ENCODE measurements at regions not wholly inside any gene's neighbourhood (a gene's known extent, or its start where the extent isn't known, plus 50 kb on each side); places are given as distances from the start of the nearest gene placed in this dataset.

DNA sequence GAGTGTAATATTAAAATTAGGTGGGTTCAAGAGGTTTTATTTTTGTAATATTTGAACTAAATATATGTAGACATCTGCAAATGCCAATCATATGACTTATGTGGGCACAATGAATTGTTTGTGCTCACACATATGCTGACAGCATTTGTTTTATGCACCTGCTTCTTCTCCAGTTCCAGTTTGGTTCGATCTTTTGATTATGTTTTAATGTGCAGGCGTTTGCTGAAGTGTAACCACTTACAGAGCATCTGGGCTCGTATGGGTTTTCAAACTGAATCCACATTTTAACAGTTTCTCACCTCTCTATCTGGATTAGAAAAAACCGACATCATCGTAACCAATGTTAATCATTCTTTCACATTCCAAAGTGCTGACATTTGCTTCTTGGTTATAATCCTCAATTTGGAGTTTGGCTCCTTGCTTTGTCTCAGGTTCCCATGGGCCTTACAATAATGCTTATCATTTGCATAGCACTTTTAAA, 129.1 kb upstream of the SPACA1 start:
- Histone ChIP-seq H4K20me1 (no peaks in the 10 kb centered on the region), H3K36me3 (no peaks in the 10 kb centered on the region), H3K4me3 (no peak overlapping the region), H3K9me3 (replicated peaks in 1 of 11) (peaks cover 9 to 17% (median 14%) of the 10 kb centered on the region in 11 experiments; a peak in 21 of 22 replicates), H3K4me2 (peak overlapping the region in 7 of 11 experiments; percentile 32 to 76 (median 65); a peak in 12 of 22 replicates), H3K27me3 (no peaks in the 10 kb centered on the region), H3K9ac (peak overlapping the region in 1 of 11 experiments; percentile 13; a peak in 2 of 22 replicates), H3K27ac (peak overlapping the region in 1 of 11 experiments; percentile 33; a peak in 1 of 22 replicates), H3K4me1 (peaks cover 14 to 72% (median 57%) of the 10 kb centered on the region in 10 experiments)
- no peak for TF ChIP-seq Cebpa-rat (IDR thresholded peaks at IDR 0.05)

DNA sequence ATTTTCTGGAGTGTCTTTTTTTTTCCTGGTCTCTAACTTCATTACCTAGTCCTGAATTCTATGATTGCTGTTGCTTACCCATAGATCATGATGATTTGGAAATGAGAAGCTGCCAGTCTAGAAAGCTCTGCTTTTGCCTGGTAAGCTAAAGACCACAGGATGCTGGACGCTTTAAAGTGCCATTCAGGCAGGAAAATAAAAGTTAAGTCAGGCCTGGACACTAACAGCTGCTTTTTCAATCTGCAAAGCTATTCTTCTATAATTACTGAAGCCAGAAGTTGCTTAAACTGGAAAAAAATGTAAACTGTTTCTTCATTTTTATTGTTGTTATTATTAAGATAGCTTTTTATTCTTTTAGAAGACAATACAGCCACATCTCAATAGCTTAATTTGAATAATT, 129.8 kb upstream of the SPACA1 start:
- Histone ChIP-seq H3K36me3 (no peaks in the 10 kb centered on the region), H3K9ac (no peak overlapping the region; a peak in 2 of 22 replicates), H3K4me2 (peak overlapping the region in 6 of 11 experiments; percentile 52 to 76 (median 68); a peak in 9 of 22 replicates), H3K4me1 (peaks cover 8 to 66% (median 50%) of the 10 kb centered on the region in 10 experiments), H3K9me3 (replicated peaks in 1 of 11) (peaks cover 9 to 17% (median 14%) of the 10 kb centered on the region in 11 experiments; a peak in 21 of 22 replicates), H3K27me3 (no peaks in the 10 kb centered on the region), H3K4me3 (no peak overlapping the region), H3K27ac (peak overlapping the region in 1 of 11 experiments; percentile 33; a peak in 1 of 22 replicates), H4K20me1 (no peaks in the 10 kb centered on the region)
- no peak for TF ChIP-seq Cebpa-rat (IDR thresholded peaks at IDR 0.05)

DNA sequence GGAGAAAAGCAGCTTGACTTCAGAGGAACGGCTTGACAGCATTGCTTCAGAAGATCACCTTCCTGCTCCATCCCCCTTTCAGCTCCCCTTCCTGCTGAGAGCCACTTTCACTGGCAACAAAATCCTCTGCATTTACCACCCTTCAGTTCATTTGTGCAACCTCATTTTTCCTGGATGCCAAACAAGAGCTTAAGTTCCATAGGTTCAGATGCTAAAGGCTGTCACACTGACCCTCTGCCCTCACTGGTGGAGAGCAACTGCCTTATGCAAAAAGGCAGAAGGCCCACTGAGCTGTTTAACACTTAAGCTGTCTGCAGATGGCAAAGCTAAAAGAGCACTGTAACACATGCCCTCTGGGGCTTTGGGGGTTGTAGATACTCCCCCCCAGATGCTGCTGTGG, 131.2 kb upstream of the SPACA1 start:
- H3K27ac ChIP-seq: no peak overlapping the region
- no peak for TF ChIP-seq Cebpa-rat (IDR thresholded peaks at IDR 0.05)

GRCh38 chr6:87914637-87915395, 132.8 kb upstream of the SPACA1 start:
- H3K9ac ChIP-seq: no peak overlapping the region
- peaks cover 0 to 36% (median 20%) of the 10 kb centered on the region in 10 experiments; a peak in 11 of 20 replicates for H3K4me1 ChIP-seq
- no peak overlapping the region for H3K27ac ChIP-seq
- no peaks in the 10 kb centered on the region for H3K27me3 ChIP-seq
- H4K20me1 ChIP-seq: no peaks in the 10 kb centered on the region
- TF ChIP-seq Cebpa-rat (IDR thresholded peaks at IDR 0.05): no peak
- no peaks in the 10 kb centered on the region for H3K36me3 ChIP-seq
- peaks cover 10 to 17% (median 15%) of the 10 kb centered on the region in 11 experiments; a peak in 21 of 22 replicates for H3K9me3 ChIP-seq (replicated peaks in 1 of 11)
- H3K4me2 ChIP-seq: no peak overlapping the region
- H3K4me3 ChIP-seq: no peak overlapping the region

More for the DNA sequence above, 131.2 kb upstream of the SPACA1 start:
- peaks cover 0 to 53% (median 36%) of the 10 kb centered on the region in 10 experiments; a peak in 14 of 20 replicates for H3K4me1 ChIP-seq
- no peaks in the 10 kb centered on the region for H3K36me3 ChIP-seq
- peaks cover 9 to 17% (median 14%) of the 10 kb centered on the region in 11 experiments; a peak in 21 of 22 replicates for H3K9me3 ChIP-seq (replicated peaks in 1 of 11)
- H3K27me3 ChIP-seq: no peaks in the 10 kb centered on the region
- H3K4me2 ChIP-seq: peak overlapping the region in 1 of 11 experiments; percentile 30; a peak in 1 of 22 replicates
- no peak overlapping the region for H3K4me3 ChIP-seq
- no peaks in the 10 kb centered on the region for H4K20me1 ChIP-seq
- no peak overlapping the region for H3K9ac ChIP-seq

GRCh38 chr6:87913974-87914373, 133.7 kb upstream of the SPACA1 start:
- Histone ChIP-seq H3K4me2 (no peak overlapping the region), H3K4me3 (no peak overlapping the region), H3K36me3 (no peaks in the 10 kb centered on the region), H4K20me1 (no peaks in the 10 kb centered on the region), H3K27me3 (no peaks in the 10 kb centered on the region), H3K9me3 (replicated peaks in 1 of 11) (peaks cover 10 to 17% (median 15%) of the 10 kb centered on the region in 11 experiments; a peak in 21 of 22 replicates), H3K9ac (no peak overlapping the region), H3K4me1 (peaks cover under 1 to 33% (median 16%) of the 10 kb centered on the region in 10 experiments; a peak in 15 of 20 replicates), H3K27ac (no peak overlapping the region)
- no peak for TF ChIP-seq Cebpa-rat (IDR thresholded peaks at IDR 0.05)

- Histone ChIP-seq H3K27me3 (no peaks in the 10 kb centered on the region), H3K36me3 (no peaks in the 10 kb centered on the region), H4K20me1 (no peaks in the 10 kb centered on the region), H3K9ac (no peak overlapping the region), H3K4me3 (no peak overlapping the region), H3K4me1 (peaks cover 13 to 33% (median 23%) of the 10 kb centered on the region in 10 experiments), H3K4me2 (no peak overlapping the region), H3K27ac (no peak overlapping the region), H3K9me3 (replicated peaks in 1 of 11) (peaks cover 10 to 17% (median 15%) of the 10 kb centered on the region in 11 experiments; a peak in 21 of 22 replicates)
- no peak for TF ChIP-seq Cebpa-rat (IDR thresholded peaks at IDR 0.05)
Measured at GRCh38 chr6:87912102-87912501, 135.5 kb upstream of the SPACA1 start.

GRCh38 chr6:87909849-87910248, 137.8 kb upstream of the SPACA1 start:
- H3K27ac ChIP-seq: no peak overlapping the region
- TF ChIP-seq Cebpa-rat (IDR thresholded peaks at IDR 0.05): no peak

DNA sequence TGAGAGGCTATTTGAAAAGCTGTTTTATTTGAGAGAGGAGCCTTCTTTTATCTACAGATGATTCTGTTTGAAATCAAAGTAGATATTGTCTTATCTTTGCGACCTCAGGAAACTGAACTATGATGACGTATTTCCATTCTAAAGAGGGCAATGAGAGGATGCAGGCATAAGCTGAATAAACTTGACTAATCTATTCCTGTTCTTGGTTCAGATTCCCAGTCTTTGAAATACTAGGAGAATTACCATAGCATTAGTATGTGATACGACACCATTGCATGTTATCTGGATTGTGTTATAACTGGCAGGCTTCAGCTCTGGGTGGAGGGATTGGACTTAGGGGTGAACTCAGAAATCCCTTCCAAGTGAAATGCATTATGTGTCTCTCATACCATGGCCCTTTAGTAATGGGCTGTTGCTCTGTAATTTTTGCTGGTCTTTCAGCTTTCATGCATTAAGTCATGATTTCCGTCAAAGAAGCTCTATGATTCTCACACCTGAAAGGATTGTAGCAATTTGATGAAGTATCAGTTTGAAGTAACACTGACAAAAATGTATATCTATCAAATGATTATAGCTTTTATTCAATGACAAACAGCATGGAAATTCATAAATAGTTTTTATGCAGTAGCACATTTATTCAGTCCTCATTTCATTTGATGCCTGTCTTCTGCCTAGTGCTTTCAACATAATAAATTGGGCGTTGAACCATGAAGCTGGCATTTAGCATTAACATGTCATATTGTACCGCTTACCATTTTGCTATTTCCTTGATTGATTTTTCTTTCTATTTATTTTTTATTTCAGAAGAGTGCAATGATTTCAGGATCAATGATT, 138.4 kb upstream of the SPACA1 start:
- Histone ChIP-seq H3K9me3 (replicated peaks in 1 of 11) (peaks cover 0 to 5% (median 0%) of the 10 kb centered on the region in 11 experiments; a peak in 1 of 22 replicates), H3K27ac (peak overlapping the region in 3 of 11 experiments; percentile 52 to 74 (median 59); a peak in 2 of 22 replicates), H3K4me2 (peak overlapping the region in 9 of 11 experiments; percentile 55 to 75 (median 65); a peak in 17 of 22 replicates), H3K27me3 (no peaks in the 10 kb centered on the region), H3K4me1 (peaks cover 13 to 40% (median 32%) of the 10 kb centered on the region in 10 experiments), H4K20me1 (no peaks in the 10 kb centered on the region), H3K4me3 (no peak overlapping the region), H3K9ac (no peak overlapping the region), H3K36me3 (no peaks in the 10 kb centered on the region)
- TF ChIP-seq Cebpa-rat (IDR thresholded peaks at IDR 0.05): no peak

More at GRCh38 chr6:87909849-87910248, 137.8 kb upstream of the SPACA1 start:
- Histone ChIP-seq H3K4me2 (peak overlapping the region in 4 of 11 experiments; percentile 18 to 71 (median 55); a peak in 6 of 22 replicates), H3K36me3 (no peaks in the 10 kb centered on the region), H3K9ac (no peak overlapping the region), H3K4me1 (peaks cover 13 to 40% (median 30%) of the 10 kb centered on the region in 10 experiments), H4K20me1 (no peaks in the 10 kb centered on the region), H3K4me3 (no peak overlapping the region), H3K9me3 (replicated peaks in 1 of 11) (peaks cover 0 to 5% (median 0%) of the 10 kb centered on the region in 11 experiments; a peak in 1 of 22 replicates), H3K27me3 (no peaks in the 10 kb centered on the region)
